Peyer's patch (tissue), 4 donors: ENCODE measurements at regions not wholly inside any gene's neighbourhood (a gene's known extent, or its start where the extent isn't known, plus 50 kb on each side); places are given as distances from the start of the nearest gene placed in this dataset.

Experiments used
- POLR2A ChIP-seq, 2 donors: fragments of 450-650 bp; IDR thresholded peaks; one replicate each; pipeline ENCODE4 v1.5.1; 2017; ENCODE audit warnings: antibody characterized with exemption in 2 of 2, mild to moderate bottlenecking in 2 of 2, moderate library complexity in 2 of 2
- TF ChIP-seq, protein P1 (sequence below), 6 experiments: fragments of 450-650 bp in 4 of 6; fragments of 200-600 bp in 2 of 6; sonication (generic) in 1 of 6; IDR thresholded peaks; one replicate each; pipeline ENCODE4 v1.5.1; 2017 to 2019; ENCODE audit warnings: antibody characterized with exemption in 6 of 6, mild to moderate bottlenecking in 3 of 6, moderate library complexity in 1 of 6

DNA sequence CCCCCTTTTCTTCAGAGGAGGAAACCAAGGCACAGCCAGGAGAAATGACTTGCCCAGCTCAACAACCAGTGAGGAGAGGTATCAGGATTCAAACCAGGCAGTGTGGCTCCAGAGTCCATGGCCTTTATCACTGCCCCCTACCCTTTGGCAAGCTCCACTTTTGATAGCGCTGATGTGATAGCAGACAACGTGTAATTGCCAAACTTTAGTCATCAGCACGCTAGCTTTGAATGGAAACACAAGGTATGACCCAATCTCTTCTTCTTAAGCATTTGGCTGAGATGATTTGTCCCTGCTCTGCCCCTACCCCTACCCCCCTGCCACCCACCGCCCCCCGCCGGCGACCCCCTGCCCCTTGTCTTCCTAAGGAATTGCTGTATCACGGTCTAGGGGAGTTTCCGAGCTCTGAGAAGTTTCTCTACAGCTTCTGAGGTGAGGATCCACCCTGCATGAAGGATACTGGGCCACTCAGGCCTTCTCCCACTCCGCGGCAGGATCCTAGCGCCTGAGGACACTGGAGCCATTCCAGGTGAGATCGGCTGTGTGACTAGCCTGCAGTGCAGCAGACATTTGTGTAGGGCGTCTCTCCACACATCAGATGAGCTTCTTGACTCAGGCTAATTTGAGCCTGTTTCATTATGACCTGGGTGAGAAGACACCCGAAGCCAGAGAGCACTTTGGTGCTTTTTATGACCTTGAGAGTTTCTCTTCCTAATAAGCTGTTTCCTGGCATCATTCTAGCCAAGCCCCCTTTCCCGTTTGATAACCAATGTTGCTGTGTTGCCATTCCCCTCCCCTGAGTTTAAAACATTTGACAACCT is 75.1 kb upstream of the MAP4K4 start:
- TF ChIP-seq, protein P1, sequence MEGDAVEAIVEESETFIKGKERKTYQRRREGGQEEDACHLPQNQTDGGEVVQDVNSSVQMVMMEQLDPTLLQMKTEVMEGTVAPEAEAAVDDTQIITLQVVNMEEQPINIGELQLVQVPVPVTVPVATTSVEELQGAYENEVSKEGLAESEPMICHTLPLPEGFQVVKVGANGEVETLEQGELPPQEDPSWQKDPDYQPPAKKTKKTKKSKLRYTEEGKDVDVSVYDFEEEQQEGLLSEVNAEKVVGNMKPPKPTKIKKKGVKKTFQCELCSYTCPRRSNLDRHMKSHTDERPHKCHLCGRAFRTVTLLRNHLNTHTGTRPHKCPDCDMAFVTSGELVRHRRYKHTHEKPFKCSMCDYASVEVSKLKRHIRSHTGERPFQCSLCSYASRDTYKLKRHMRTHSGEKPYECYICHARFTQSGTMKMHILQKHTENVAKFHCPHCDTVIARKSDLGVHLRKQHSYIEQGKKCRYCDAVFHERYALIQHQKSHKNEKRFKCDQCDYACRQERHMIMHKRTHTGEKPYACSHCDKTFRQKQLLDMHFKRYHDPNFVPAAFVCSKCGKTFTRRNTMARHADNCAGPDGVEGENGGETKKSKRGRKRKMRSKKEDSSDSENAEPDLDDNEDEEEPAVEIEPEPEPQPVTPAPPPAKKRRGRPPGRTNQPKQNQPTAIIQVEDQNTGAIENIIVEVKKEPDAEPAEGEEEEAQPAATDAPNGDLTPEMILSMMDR (IDR thresholded peaks at IDR 0.05), result no peak
- no peak for TF ChIP-seq POLR2A (IDR thresholded peaks at IDR 0.05)
